ENCODE measurements at regions not wholly inside any gene's neighbourhood (a gene's known extent, or its start where the extent isn't known, plus 50 kb on each side); places are given as distances from the start of the nearest gene placed in this dataset.
A peak's percentile ranks its signal among the peaks of the same experiment; 100 is the strongest.

GRCh38 chr7:156478486-156478885, 162.1 kb upstream of the RNF32 start:
- H3K4me3 ChIP-seq (ENCODE audit: control insufficient read depth, low read depth, low read length): no peak overlapping the region
- no peak for DNase-seq (ENCODE audit: low read depth)
- TF ChIP-seq CTCF (conservative IDR thresholded peaks at IDR 0.05; ENCODE audit: control insufficient read depth, insufficient read depth, low read depth, low read length): no peak

GRCh38 chr7:156475666-156476065, 164.9 kb upstream of the RNF32 start:
- TF ChIP-seq CTCF (conservative IDR thresholded peaks at IDR 0.05; ENCODE audit: control insufficient read depth, insufficient read depth, low read depth, low read length): no peak
- no peak overlapping the region for H3K4me3 ChIP-seq (ENCODE audit: control insufficient read depth, low read depth, low read length)
- peak; percentile 42 for DNase-seq (ENCODE audit: low read depth)

DNA sequence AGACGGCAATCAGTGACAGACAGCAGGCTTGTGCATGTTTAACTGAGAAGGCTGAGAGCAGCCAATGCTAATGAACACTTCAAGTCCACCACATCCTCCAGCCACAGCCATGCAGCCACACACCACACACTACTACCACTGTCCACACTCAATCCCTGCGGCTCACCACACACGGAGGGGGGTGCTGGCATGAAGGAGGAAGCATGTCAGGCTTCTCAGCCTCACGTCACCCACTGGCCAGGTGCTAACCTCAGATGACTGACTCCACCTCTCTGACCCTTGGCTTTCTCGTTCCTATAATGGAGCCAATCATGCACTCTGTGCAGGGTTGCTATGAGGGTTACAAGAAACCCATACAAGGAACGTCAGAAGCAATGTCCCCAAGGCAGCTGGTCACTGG, 165.4 kb upstream of the RNF32 start:
- H3K4me3 ChIP-seq (ENCODE audit: control insufficient read depth, low read depth, low read length): no peak overlapping the region
- DNase-seq (ENCODE audit: low read depth): no peak
- no peak for TF ChIP-seq CTCF (conservative IDR thresholded peaks at IDR 0.05; ENCODE audit: control insufficient read depth, insufficient read depth, low read depth, low read length)

DNA sequence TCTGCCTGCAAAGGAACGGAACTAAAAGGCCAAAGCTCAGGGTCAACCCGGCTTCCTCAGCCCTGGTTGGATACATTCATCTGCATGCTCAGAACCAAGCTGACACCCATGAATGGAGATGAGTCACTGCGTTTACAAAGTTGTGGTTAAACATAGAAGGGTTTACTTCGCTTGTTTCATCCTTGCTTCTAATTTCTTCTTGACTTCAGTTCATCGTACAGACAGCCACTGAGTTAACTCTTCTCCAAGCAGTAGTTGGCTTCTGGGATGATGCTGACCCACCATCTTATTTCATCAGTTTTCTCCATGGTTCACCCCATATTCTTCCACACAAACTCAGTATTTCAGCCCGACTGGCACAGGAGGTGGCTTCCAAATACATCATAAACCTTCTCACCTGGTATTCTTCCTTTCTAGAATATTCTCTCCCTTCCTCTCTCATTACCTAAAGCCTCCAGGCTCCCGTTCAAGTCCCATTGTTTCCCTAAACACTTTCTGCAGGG, 166.3 kb upstream of the RNF32 start:
- DNase-seq (ENCODE audit: low read depth): peak; percentile 45
- no peak overlapping the region for H3K4me3 ChIP-seq (ENCODE audit: control insufficient read depth, low read depth, low read length)
- no peak for TF ChIP-seq CTCF (conservative IDR thresholded peaks at IDR 0.05; ENCODE audit: control insufficient read depth, insufficient read depth, low read depth, low read length)

DNA sequence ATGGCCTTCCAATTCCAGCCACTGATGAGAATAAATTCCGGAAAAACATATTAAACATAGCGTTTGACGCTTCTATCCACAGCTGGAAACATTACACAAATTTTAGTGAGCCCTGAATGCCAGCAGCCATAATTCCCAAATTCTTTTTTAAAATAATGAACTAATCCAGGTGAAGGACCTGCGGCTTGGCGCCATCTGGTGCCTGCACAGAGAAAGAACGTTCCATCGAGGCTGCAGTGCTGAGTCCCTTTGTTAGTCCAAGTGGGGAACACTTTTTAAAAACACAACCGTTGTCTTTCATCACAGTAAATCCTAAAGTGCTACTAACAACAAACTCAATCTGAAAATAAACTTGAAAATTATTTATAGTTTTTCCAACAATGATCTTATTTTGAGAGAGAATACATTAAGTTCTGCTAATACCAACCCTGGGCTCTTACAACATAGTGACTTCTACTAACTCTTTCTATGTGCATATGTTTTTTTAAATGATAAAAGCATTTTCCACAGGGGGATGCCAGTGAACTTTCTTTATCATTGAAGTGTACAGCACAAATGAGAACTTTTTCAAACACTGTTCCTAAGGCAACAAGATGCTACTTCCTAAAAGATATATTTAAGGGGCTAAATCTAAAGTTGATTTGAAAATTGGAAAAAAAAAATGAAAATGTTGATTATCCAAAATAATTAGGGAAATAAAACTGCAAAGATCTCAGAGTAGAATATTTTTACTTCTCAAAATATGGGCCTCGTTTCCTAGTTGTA, 166.9 kb upstream of the RNF32 start:
- TF ChIP-seq CTCF (conservative IDR thresholded peaks at IDR 0.05; ENCODE audit: control insufficient read depth, insufficient read depth, low read depth, low read length): peak; percentile 49
- peak; percentile 12 for DNase-seq (ENCODE audit: low read depth)
- H3K4me3 ChIP-seq (ENCODE audit: control insufficient read depth, low read depth, low read length): no peak overlapping the region

DNA sequence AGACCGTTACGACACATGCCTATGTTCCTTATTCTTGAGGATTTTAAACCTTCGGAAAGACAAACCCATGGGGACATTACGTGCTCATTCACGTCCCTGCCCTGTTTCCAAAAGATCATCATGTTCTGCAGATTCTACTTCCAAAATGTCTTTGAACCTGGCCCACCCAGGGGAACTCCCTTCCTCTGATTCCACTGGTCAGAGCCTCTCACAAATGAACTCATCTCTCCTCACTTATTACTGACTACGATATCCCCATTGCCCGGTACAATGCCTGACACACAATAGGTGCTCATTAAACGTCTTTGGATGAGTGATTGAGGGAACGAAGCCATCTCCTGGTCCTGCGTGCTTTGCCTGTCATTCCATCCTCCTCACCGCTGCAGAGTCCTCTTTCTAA, 168.3 kb upstream of the RNF32 start:
- H3K4me3 ChIP-seq (ENCODE audit: control insufficient read depth, low read depth, low read length): no peak overlapping the region
- TF ChIP-seq CTCF (conservative IDR thresholded peaks at IDR 0.05; ENCODE audit: control insufficient read depth, insufficient read depth, low read depth, low read length): no peak
- no peak for DNase-seq (ENCODE audit: low read depth)
